Endothelial cell of umbilical vein (primary cell): ENCODE measurements at regions not wholly inside any gene's neighbourhood (a gene's known extent, or its start where the extent isn't known, plus 50 kb on each side); places are given as distances from the start of the nearest gene placed in this dataset.

Source experiments
- BruUV-seq: library from RNA; stranded (reverse); fragments of 400-500 nt; replicated peaks from 2 replicates; lab custom pipeline; 2021; lab: Mats Ljungman, UMichigan
- CTCF ChIA-PET: fragments of 300-600, 350-600 bp; sonication (Branson Sonifier 250); formaldehyde crosslinking; loops from one replicate; lab custom pipeline; 2021; ENCODE audit warnings: antibody characterized with exemption, inconsistent platforms; lab: Charles Lee
- POLR2A ChIA-PET: fragments of 300-600, 350-600 bp; sonication (Branson Sonifier 250); formaldehyde crosslinking; loops from one replicate; lab custom pipeline; 2021; ENCODE audit warnings: antibody characterized with exemption, inconsistent platforms; lab: Charles Lee
- DNase-seq: peaks from one replicate; pipeline ENCODE4 v3.0.0-alpha.2; 2011; ENCODE audit warnings: low read depth, low spot score
- FAIRE-seq: peaks from 2 replicates; lab custom pipeline; 2011; peaks lifted over from hg19 to GRCh38; lab: Jason Lieb, UNC
- H2AFZ ChIP-seq: 2 replicates; pipeline ENCODE4 v1.6.0; 2012; ENCODE audit warnings: low read depth, low read length, control low read depth, inconsistent platforms
- H3K27ac ChIP-seq: 2 replicates; pipeline ENCODE4 v1.5.1; 2011; ENCODE audit warnings: low read depth, mild to moderate bottlenecking, control low read depth, low read length, moderate library complexity; ENCODE audit not compliant: insufficient read depth
- H3K27me3 ChIP-seq, 2 experiments: 2 replicates each; pipeline versions ENCODE4 v1.6.0 to v1.6.1; 2011; ENCODE audit warnings: low read length in 2 of 2, mixed read lengths in 1 of 2; ENCODE audit not compliant: control insufficient read depth in 2 of 2, insufficient read depth in 2 of 2
- H3K36me3 ChIP-seq, 2 experiments: 2 replicates in 1 of 2; 3 replicates in 1 of 2; pipeline ENCODE4 v1.5.1; 2011; ENCODE audit warnings: low read length in 2 of 2, mild to moderate bottlenecking in 1 of 2, moderate library complexity in 1 of 2; ENCODE audit not compliant: control insufficient read depth in 2 of 2, insufficient read depth in 2 of 2; ENCODE audit errors: extremely low read depth in 1 of 2
- H3K4me1 ChIP-seq: 3 replicates; pipeline ENCODE4 v1.5.1; 2011; ENCODE audit warnings: mild to moderate bottlenecking, low read length; ENCODE audit not compliant: control insufficient read depth, insufficient read depth; ENCODE audit errors: extremely low read depth
- H3K4me2 ChIP-seq: 2 replicates; pipeline ENCODE4 v1.6.1; 2011; ENCODE audit warnings: low read length, control low read depth, mixed read lengths; ENCODE audit not compliant: insufficient read depth
- H3K4me3 ChIP-seq, 3 experiments: fragments of 200-600 bp in 1 of 3; sonication (generic), shearing (Covaris generic) in 1 of 3; replicated peaks in 1 of 3; 2 replicates each; pipeline ENCODE4 v1.5.1; 2011 to 2016; ENCODE audit warnings: control low read depth in 3 of 3, low read length in 3 of 3, mild to moderate bottlenecking in 2 of 3, inconsistent platforms in 1 of 3, low read depth in 1 of 3, moderate library complexity in 1 of 3; ENCODE audit not compliant: insufficient read depth in 1 of 3
- H3K79me2 ChIP-seq: 2 replicates; pipeline ENCODE4 v1.6.0; 2012; ENCODE audit warnings: low read length, inconsistent platforms; ENCODE audit not compliant: control insufficient read depth, insufficient read depth
- H3K9ac ChIP-seq: replicated peaks from 2 replicates; pipeline ENCODE3; 2011; ENCODE audit warnings: low read length, control low read depth; ENCODE audit not compliant: insufficient read depth; ENCODE audit errors: extremely low read depth
- H3K9me1 ChIP-seq: replicated peaks from 3 replicates; pipeline ENCODE4 v1.6.0; 2011; ENCODE audit warnings: mild to moderate bottlenecking, low read length; ENCODE audit not compliant: control insufficient read depth, insufficient read depth; ENCODE audit errors: extremely low read depth
- H3K9me3 ChIP-seq: replicated peaks from 2 replicates; pipeline ENCODE4 v1.5.1; 2012; ENCODE audit warnings: low read length, inconsistent platforms; ENCODE audit not compliant: control insufficient read depth, insufficient read depth
- H4K20me1 ChIP-seq: replicated peaks from 2 replicates; pipeline ENCODE3; 2011; ENCODE audit warnings: mild to moderate bottlenecking, low read length; ENCODE audit not compliant: control insufficient read depth, insufficient read depth; ENCODE audit errors: extremely low read depth
- EZH2 ChIP-seq: IDR thresholded peaks from 2 replicates; pipeline ENCODE4 v1.6.1; 2012; ENCODE audit warnings: borderline replicate concordance, low read depth, mild to moderate bottlenecking, moderate library complexity, low read length, inconsistent platforms; ENCODE audit not compliant: severe bottlenecking
- FOS ChIP-seq: IDR thresholded peaks from 2 replicates; pipeline ENCODE4 v1.6.1; 2011; ENCODE audit warnings: mild to moderate bottlenecking, low read length, moderate library complexity, borderline replicate concordance; ENCODE audit not compliant: insufficient read depth
- GATA2 ChIP-seq: IDR thresholded peaks from 2 replicates; pipeline ENCODE4 v1.7.0; 2011; ENCODE audit warnings: low read depth, mild to moderate bottlenecking, moderate library complexity, mixed read lengths, low read length; ENCODE audit not compliant: insufficient read length, insufficient read depth
- JUN ChIP-seq: IDR thresholded peaks from 2 replicates; pipeline ENCODE4 v1.6.1; 2011; ENCODE audit warnings: borderline replicate concordance, low read depth; ENCODE audit not compliant: insufficient read length, insufficient read depth
- MYC ChIP-seq: IDR thresholded peaks from one replicate; pipeline ENCODE4 v1.6.1; 2011; ENCODE audit warnings: mild to moderate bottlenecking, low read depth, low read length
- POLR2A ChIP-seq: IDR thresholded peaks from 2 replicates; pipeline ENCODE4 v1.6.1; 2012; ENCODE audit warnings: low read depth, mild to moderate bottlenecking, control low read depth, low read length
- POLR2AphosphoS5 ChIP-seq: IDR thresholded peaks from 2 replicates; pipeline ENCODE4 v1.6.1; 2012; ENCODE audit warnings: low read depth, mild to moderate bottlenecking, control low read depth, low read length, moderate library complexity; ENCODE audit not compliant: insufficient read depth
- dilution Hi-C: fragments of 300-500 bp; cut with MboI; formaldehyde crosslinking; loops from one replicate; pipeline ENCODE4 v1.15.0; 2019; ENCODE audit warnings: low sequenced_read_pairs; ENCODE audit not compliant: extremely low pct_ligation_motif_present
- intact Hi-C: fragments of 100-400 bp; cut with micrococcal nuclease; formaldehyde crosslinking; loops from one replicate; pipeline ENCODE4 v1.10.0; 2022
- TF ChIP-seq, protein P1 (sequence below), 2 donors: IDR thresholded peaks; 1 replicate in 1 of 2; 2 replicates in 1 of 2; pipeline ENCODE4 v1.5.1; 2011; ENCODE audit warnings: low read length in 2 of 2, mild to moderate bottlenecking in 2 of 2, moderate library complexity in 2 of 2, control low read depth in 1 of 2, inconsistent platforms in 1 of 2, low read depth in 1 of 2; ENCODE audit not compliant: insufficient read depth in 1 of 2; ENCODE audit errors: extremely low read depth in 1 of 2
- TF ChIP-seq, protein P2 (sequence below): IDR thresholded peaks from 2 replicates; pipeline ENCODE4 v1.6.1; 2011; ENCODE audit not compliant: insufficient read depth, insufficient read length

DNA sequence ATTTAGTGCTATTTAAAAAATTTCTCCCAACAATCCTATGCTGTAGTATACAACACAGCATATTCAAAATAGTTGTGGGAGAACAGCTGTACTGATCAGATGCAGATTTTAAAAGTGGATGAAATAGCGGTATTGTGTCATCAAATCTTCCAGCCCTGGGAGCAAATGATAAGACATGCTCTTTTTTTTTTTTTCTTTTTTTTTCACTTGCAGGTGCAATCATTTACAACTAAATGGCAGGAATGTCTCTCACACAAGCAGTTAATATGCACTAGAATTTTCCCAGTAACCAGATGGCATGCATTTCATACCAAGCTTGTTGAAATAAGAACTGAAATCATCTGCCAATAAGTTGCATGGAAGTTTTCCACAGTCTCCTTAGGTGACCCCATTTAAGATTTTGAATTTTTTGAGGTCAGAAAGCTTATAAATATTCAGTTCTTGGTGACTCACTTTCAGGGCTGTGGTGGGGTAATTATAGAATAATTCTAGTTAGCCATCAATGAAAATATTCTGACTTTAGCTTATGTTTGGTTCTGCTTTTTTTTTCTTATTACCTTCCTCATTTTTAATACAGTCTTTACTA is 623.9 kb upstream of the NR5A2 start:
- intact Hi-C loops (no loop called here), dilution Hi-C loops (no loop called here)
- Histone ChIP-seq H3K79me2 (no peaks in the 10 kb centered on the region), H3K4me3 (no peak overlapping the region), H4K20me1 (no peaks in the 10 kb centered on the region), H3K27me3 (peaks cover 0 to 5% of the 10 kb centered on the region in 2 experiments), H3K9me3 (no peaks in the 10 kb centered on the region), H2AFZ (no peak overlapping the region), H3K4me1 (no peaks in the 10 kb centered on the region), H3K36me3 (no peaks in the 10 kb centered on the region), H3K4me2 (no peak overlapping the region), H3K27ac (no peak overlapping the region), H3K9me1 (no peaks in the 10 kb centered on the region), H3K9ac (no peak overlapping the region)
- no peak for FAIRE-seq
- no TSS peak for BruUV-seq
- TF ChIP-seq POLR2AphosphoS5 = no peak
- TF ChIP-seq GATA2 = no peak
- TF ChIP-seq JUN = no peak
- TF ChIP-seq, protein P1, sequence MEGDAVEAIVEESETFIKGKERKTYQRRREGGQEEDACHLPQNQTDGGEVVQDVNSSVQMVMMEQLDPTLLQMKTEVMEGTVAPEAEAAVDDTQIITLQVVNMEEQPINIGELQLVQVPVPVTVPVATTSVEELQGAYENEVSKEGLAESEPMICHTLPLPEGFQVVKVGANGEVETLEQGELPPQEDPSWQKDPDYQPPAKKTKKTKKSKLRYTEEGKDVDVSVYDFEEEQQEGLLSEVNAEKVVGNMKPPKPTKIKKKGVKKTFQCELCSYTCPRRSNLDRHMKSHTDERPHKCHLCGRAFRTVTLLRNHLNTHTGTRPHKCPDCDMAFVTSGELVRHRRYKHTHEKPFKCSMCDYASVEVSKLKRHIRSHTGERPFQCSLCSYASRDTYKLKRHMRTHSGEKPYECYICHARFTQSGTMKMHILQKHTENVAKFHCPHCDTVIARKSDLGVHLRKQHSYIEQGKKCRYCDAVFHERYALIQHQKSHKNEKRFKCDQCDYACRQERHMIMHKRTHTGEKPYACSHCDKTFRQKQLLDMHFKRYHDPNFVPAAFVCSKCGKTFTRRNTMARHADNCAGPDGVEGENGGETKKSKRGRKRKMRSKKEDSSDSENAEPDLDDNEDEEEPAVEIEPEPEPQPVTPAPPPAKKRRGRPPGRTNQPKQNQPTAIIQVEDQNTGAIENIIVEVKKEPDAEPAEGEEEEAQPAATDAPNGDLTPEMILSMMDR (IDR thresholded peaks at IDR 0.05; ENCODE audit: extremely low read depth in 1 of 2, insufficient read depth in 1 of 2, low read depth in 1 of 2, low read length in 2 of 2) = no peak
- no peak for TF ChIP-seq FOS
- TF ChIP-seq MYC = no peak
- TF ChIP-seq, protein P2, sequence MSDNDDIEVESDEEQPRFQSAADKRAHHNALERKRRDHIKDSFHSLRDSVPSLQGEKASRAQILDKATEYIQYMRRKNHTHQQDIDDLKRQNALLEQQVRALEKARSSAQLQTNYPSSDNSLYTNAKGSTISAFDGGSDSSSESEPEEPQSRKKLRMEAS = no peak
- TF ChIP-seq POLR2A = no peak
- TF ChIP-seq EZH2 = no peak
- DNase-seq = no peak
- CTCF ChIA-PET = interaction anchor here (1.2 to 1.6 kb wide), 2 partner anchors 16 to 27 kb away, joined by 4 read pairs; no protein-coding TSS in a partner anchor
- POLR2A ChIA-PET = no interaction called here
